NCI-H2171 (cell line): ENCODE measurements at regions not wholly inside any gene's neighbourhood (a gene's known extent, or its start where the extent isn't known, plus 50 kb on each side); places are given as distances from the start of the nearest gene placed in this dataset.

Experiments used
- DNase-seq: peaks from one replicate; lab custom pipeline; 2025; lab: John Stamatoyannopoulos, UW

DNA sequence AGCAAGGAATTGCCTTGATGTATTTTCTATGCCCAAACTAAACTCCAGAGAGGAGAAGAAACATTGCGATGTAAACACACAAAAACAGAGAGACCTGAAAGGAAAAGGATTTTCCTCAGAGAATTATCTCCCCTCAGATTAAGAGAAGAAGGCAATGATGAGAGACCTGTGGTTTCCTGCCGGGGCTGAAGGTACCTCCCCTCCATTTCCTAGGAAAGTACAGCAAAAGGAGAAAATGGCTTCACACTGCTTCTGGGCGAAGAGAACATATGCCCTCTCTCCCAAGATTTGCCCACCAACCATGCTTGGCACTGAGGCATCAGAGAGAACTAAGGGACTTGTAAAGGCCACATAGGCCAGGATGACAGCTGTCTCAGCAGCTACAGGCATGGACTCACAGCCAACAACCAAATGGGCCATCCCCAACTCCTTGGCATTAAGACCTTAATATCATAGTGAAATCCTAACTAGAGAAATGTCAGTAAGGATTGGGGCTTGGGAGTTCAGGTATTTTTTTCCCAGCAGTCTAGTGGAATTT, 523.0 kb downstream of the PTPRC start:
- DNase-seq, result no peak

DNA sequence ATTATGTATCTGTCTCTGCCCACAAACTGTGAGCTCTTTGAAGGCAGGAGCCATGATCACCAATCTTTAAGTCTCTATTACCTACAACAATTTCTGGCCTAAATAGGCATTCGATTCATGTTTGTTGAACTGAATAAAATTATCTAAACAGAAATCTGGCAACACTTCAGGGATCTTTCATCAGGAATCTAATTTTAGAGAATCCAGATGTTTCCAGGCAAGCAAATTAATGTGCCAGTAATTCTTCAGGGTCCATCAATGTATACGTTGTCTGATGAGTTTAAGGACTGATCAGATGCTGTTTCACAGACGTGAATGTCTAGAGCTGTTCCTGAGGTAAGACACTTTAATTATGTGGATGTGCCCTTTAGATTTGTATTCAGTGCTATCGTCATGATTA, 524.4 kb downstream of the PTPRC start:
- DNase-seq, result no peak

DNA sequence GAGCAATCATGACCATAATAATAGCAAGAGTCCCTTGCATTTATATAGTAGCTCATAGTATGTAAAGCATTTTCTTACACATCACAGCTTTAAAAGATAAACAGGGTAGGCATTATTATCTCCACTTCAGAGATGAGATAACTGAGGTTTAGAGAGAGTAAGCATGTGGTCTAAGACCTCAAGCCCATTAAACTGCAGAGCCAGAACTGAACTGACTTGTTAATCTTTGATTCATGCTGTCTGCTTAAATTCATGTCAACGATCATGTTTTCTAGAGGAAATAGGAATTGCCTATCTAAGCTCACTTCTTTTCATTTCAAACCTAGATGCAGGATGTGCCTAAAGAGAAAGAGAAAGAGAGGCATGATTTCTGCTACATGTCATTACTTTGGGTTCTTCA, 524.8 kb downstream of the PTPRC start:
- DNase-seq, result no peak

DNA sequence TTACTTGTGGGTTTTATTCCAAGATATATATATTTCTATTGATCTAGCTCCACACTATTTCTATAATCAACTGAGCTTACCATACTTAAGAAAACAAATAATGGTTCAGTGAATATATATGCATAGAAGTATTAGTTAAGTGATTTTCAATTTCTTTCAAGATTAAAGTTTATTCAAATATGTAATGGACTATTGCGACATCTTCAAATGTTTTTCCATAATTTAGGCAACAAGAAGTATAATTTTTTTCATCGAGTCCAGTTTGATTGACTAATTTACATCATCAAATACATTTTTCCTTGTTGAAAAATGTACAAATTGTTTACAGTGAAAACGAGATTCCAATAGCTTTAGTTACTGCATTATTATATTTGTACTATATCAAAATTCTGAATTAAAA, 528.6 kb downstream of the PTPRC start:
- no peak for DNase-seq

DNA sequence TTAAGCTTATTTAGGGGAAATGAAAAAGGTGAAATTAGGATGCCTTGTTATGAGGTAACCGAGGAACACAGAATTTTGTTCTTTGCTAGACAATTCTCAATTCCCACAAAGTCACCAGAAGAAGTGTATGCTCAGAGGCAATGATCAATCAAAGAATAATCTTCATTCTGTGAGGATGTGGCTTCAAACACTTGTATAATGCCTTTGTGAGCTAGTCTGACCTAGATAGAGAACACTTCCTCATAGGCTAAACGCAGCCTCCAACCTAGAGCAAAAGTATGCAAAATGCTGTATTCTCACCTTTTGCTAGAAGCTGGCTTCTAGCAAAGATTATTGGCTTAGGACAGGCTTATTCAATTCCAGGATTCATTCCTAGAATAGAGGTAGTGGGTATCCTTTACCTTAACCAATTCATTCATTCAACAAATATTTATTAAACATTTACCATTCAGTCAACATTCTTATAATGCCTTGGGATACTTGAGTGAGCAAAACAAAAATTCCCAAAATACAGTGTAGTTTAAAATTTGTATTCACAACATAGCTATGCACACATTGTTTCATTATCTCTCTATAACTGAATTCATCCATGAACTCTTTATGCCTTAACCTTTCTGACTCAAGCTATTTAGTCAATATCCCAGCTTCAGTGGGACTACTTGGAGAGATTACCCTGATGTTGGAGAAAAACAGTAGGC, 530.2 kb downstream of the PTPRC start:
- no peak for DNase-seq

DNA sequence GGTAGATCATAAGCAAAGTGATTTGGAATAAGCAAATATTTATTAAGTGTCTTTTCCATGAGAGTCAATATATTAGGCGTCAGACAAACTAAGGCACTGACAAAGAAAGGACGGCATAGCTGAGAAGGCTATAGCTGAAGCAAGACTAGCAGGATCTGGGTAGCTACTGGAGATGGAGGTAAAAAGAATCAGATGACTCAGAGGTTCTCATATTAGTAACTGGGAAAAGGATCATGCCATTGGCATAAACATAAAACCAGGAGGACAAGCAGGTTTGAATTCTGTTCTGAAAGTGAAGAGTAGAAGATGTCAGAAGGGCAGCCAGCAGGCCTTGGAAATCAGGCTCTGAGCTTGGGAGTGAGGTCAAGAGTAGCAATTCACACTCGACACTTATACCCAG, 531.9 kb downstream of the PTPRC start:
- no peak for DNase-seq

DNA sequence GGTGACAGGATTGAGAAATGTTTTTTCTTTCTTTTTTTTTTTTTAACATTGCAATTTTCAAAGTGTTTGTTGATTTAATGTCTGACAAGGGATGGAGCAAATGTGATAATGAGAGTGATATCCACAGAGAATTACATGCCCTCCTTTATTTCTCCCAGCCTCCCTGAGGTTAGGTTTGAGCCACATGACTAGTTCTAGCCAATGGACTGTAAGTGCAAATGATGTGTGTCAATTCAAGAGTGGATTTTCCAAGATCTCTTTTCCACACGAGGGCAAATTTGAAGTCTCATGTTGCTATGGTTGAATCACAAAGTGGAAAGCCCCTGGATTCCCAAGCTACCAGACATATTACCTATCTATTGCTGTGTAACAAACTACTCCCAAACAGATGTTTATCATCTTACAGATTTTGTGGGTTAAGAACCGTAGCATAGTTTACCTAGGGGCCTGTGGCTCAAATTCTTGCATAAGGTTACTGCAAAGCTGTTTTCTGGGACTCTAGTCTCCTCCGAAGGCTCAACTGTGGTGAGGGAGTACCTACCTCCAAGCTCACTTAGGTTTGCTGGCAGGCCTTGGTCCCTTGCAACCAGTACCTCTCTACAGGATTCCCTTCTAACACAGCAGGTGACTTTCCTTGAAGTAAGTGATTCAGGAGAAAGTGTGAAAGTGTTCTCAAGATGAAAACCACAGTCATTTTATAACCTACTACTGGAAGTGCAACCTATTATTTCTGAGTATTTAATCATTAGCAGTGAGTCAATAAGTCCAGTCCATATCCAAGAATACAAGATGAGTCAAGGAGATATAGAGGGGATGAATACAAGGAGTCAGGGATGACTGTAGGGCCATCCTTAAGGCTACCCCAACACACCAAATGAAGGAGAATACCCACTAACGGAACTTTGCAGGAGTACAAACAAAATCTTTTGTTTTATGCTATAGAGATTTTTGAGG, 533.6 kb downstream of the PTPRC start:
- no peak for DNase-seq

DNA sequence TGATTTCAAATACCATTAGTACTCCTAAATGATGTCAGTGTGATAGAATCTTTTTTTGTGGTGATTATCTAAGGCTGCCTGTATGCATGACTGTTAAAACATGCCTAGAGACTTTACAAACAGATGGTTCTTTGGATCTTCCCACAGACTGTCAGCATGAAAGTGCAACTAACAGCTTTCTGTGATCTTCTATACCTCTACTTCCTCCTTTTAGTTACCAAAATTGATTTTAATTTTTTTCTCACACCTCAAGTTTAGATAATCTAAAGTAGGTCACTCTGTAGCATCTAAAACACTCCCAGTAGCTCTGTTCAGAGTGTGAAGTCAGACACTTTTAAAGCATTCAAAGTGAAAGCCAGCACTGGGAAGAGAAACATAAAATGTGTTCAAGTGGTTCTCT, 534.5 kb downstream of the PTPRC start:
- DNase-seq, result no peak

DNA sequence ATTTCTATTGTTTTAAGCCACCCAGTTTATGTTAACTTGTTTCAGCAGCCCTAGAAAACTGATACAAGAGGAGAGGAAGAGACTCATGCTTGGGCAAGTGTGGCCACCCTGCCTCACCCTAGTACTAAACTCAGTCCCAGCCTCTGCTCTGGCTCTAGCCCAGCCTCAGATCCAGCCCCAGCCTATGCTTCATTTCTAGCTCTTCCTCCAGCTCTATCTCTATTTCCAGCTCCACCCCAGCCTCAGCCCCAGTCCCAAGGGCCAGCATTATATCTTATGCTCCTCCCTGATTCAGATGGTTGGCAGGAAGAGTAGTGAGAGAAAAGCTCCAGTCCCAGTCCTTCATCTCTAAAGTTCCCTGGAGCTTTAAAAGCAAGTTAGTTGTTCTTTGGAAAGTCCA, 535.5 kb downstream of the PTPRC start:
- no peak for DNase-seq

DNA sequence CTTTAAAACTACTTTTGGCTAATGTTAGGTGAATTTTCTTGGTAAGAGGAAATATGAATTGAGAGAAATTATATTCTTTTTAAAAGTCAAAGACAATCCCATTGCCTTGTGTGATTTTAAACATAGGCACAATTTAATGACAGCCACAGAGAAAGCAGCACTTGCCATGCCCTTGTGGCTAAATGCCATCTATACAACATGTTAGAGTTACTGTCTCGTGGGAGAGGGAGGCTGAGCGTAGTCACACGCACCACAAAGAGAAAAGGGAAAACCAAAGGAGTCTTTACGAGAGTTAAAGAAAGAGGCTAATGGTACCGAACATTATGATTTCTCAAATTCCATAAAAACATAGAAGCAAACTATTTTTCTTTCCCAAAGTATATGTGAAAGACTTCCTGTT, 537.9 kb downstream of the PTPRC start:
- DNase-seq, result no peak

DNA sequence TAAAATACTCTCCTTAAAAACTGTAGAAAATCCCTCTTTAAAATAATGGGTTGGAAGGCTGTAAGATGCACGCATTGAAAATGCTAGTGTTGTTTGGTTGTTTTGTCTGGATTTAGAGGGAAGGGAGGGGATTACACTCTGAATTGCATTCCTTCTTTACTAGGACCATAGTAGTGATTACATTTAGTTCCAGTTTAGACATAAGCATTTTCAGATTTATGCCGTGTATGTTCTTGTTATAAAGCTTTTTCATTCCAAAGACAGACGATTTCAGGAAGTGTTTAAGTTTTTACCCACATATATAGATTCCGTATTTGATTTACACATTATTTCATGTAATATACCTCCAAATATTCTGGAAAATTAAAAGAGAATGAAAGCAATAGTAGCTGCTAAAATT, 538.4 kb downstream of the PTPRC start:
- DNase-seq, result no peak

DNA sequence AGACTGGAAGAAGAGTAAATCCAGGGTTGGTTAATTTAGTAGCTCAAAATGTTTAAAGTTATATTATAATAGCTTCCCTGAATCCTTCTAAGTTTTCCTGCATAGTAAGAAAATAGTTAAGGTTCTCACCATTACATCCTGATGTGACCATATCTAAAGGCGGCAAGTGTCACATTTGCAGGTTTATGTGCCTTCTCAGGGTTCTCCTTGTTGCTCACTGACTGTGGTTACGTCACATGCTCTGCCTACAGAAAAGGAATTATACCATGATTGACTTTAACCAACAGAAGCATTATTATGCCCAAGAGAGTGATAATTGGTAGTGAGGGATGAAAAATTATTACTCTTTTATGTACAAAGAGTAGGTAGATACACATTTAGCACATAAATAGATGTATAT, 539.8 kb downstream of the PTPRC start:
- no peak for DNase-seq

DNA sequence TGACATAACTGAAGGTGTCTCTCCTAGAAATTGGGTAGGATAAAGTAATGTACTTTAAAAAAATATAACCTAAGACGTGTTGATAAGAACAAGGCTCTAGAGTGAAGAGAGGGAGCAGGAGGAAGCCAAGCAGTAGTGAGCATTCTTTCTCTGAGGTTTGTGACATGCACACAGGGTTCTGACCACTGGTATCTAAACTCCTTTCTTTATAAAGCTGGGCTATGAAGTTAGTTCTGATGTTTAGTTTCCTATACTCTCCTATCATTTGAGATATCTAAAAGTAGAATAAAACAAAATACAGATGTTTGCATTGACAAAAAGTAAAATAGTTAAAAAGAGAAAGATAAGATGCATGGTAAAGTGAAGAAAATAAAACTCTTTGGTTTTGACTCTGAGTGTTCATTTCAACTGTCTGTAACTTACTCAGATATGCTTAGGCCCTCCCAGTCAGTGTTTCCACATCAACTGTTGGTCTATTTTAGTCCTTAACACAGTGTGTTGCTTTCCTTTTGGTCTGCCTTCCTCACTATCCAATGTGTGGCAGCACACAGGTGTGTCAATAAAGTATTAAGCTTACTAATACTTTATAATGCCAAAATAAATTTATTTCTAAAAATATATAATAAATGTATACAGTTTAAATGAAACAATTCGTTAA, 543.5 kb downstream of the PTPRC start:
- DNase-seq, result no peak

DNA sequence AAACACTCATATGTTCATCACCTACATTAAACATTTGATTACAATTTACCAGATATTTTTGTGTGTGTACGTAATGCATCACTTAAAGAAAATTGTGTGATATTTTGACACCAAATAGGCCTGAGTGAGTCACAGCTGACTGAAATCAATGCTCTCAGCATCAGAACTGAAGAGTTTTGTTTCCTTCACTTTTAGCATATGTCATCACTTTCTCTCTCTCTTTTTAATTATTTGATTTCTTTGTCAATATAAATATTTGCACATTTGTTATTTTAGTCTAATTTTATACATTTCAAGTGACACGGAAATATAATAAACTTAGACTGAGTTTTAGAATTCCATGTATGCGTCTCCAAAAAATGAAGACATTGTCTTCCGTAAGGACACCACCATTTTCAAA, 545.3 kb downstream of the PTPRC start:
- DNase-seq, result no peak

DNA sequence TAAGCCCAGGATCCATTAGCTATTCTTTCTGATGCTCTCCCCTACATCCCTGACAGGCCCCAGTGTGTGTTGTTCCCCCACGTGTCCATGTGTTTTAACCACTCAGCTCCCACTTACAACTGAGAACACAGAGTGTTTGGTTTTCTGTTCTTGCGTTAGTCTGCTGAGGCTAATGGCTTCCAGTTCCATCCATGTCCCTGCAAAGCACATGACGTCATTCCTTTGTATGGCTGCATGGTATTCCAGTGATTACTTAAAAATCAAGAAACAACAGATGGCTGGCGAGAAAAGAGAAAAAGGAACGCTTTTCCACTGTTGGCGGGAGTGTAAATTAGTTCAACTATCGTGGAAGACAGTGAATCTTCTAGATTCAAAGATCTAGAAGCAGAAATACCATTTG, 556.0 kb downstream of the PTPRC start:
- DNase-seq, result no peak

DNA sequence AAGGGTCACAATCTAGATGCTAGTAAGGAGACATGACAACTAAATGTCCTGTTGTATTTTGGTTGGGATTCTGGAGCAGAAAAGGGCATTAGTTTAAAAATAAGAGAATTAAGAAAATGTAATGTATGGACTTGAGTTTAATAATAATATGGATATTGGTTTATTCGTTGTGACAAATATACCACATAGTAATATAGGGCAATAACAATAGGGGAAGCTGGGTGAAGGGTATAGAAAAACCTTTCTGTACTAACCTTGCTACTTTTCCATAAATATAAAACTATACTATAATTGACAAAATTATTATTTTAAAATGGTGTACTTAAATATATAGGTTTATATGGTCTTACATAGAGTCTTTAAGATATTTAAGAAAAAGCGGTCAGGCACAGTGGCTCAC, 558.9 kb downstream of the PTPRC start:
- no peak for DNase-seq

DNA sequence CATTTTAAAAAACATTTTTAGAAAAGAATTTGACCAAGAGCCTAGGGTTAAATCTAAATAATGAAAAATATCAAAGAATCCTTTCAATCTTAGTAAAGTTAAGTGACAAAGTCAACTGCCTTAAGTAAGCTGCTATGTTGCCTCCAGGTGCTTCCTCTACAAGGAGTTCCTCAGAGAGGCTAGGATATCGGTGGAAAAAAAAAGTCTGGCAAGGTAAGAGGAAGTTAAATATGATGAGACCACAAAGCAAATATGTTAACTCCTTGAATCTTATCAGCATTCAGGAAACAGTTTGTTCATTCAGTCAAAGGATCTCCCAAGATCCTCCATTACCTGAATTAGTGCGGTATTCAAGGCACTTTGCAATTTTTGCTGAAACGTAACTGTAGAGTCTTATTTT, 563.5 kb downstream of the PTPRC start:
- DNase-seq, result no peak

DNA sequence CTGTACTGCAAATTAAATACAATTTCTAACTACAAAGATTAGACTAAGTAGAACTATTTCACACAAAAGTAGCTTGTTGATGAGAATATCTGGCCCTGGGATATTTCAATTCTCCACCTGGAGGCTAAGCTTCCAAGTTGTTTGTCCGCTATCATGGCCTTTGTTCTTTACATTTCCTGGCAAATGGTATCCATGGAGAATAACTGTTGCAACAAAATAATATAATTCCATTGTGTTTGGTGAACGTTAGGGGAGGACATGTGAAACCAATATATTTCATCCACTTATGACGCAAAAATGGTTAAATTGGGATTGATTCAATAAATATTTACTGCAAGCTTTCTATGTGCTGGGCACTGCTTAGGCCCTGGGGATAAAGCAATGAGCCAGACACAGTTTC, 565.4 kb downstream of the PTPRC start:
- no peak for DNase-seq

DNA sequence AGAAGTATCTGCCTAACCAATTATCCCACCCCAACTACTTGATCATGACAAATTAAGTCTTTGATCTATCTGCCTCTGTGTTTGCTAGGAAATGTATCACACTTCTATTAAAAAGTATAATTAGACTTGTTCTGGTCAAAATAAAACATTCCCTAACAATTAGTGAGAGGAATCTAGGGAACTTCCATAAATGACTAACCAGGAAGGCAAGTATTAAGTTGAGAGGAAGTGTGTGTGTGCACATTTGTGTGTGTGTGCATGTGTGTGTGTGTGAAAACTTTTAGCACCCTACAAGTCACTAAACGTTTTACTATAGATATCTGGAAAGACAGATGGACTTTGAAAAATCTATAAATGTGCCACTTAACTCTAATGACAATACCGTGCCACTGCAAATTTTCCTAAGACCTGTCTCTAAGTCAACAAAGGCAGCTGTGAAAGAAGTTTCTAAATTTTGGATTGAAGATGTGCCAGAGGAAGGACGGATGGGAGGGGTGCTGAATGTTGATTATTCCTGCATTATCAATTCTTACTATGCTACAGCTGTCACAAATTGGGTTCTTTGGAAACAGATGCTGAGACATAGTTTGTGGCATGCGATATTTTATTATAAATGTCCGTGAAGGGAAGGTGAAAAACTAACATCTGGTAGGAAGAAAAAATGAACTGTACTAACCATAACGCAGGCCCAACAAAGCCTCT, 567.1 kb downstream of the PTPRC start:
- no peak for DNase-seq

DNA sequence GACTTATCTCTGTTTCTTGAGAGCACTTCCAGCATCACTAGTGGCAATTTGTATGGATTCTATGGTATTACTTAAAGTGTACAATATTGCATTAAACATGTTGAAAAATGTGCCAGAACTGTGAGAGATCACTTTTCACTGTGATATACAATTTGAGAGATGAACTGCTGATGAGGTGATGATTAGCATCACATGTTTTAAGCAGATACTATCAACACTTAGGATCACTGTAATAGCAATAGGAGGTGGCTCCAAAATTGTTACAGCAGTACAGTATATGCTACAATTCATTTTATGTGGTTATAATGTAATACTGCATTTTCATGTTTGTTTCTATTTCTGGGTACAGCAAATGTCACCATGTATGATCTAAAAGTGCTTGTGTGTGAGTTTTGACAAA, 570.0 kb downstream of the PTPRC start:
- no peak for DNase-seq

DNA sequence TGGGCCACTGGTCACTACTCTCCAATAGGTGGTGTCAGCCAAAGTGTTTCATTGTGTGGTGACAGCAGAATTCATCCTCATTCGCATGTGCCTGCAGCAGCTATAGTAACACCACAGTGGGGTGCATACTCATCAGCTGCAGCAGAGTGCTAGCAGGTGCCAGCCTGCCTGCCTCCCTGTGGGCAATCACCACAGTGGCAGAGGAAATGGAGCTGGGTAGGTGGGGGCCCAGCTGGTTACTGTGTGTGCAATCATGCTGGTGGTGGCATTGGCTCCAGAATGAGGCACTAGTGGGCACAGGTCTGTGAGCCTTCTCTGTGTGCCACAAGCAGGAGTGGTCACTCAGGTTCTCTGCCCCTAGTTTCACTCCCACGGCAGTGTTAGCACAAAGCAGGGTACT, 579.2 kb downstream of the PTPRC start:
- DNase-seq, result no peak

DNA sequence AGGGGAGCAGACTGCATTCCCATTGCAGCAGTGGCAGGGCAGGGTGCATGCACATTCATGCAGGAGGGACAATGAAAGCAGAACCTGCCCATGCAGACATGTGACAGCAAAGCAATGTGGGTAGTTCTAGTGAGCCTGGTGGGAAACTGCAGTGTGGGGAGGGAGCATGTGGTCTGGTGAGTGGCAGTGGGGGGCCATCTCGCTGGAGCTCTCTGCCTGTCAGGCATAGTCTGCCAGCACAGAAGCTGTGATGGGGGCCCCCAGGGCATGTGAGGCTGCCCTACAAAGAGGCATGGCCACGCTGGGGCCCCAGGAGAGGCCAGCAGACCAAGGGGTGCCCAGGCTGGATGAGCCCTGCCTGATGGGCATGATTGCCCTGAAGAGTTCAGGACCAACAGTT, 579.7 kb downstream of the PTPRC start:
- DNase-seq, result no peak
